ENCODE measurements at regions not wholly inside any gene's neighbourhood (a gene's known extent, or its start where the extent isn't known, plus 50 kb on each side); places are given as distances from the start of the nearest gene placed in this dataset.

- H3K27me3 Mint-ChIP-seq: no peaks in the 10 kb centered on the region
- H3K27ac Mint-ChIP-seq: no peak overlapping the region
- no peaks in the 10 kb centered on the region for H3K4me1 Mint-ChIP-seq (ENCODE audit: unreplicated experiment)
- TF ChIP-seq CTCF (conservative IDR thresholded peaks at IDR 0.05): no peak
- no peaks in the 10 kb centered on the region for H3K9me3 Mint-ChIP-seq
- no peaks in the 10 kb centered on the region for H3K36me3 Mint-ChIP-seq
- H3K4me3 Mint-ChIP-seq: no peak overlapping the region
- no peak for DNase-seq (ENCODE audit: extremely low spot score, unreplicated experiment)
Observed at GRCh38 chr12:28601570-28602058, 411.4 kb downstream of the CCDC91 start.

- DNase-seq (ENCODE audit: extremely low spot score, unreplicated experiment): no peak
- Mint-ChIP-seq H3K36me3 (no peaks in the 10 kb centered on the region), H3K4me1 (ENCODE audit: unreplicated experiment) (no peaks in the 10 kb centered on the region), H3K9me3 (peaks cover 7% of the 10 kb centered on the region), H3K4me3 (no peak overlapping the region), H3K27ac (no peak overlapping the region), H3K27me3 (no peaks in the 10 kb centered on the region)
- no peak for TF ChIP-seq CTCF (conservative IDR thresholded peaks at IDR 0.05)
Observed at GRCh38 chr12:28602786-28603185, 412.5 kb downstream of the CCDC91 start.

- Mint-ChIP-seq H3K36me3 (no peaks in the 10 kb centered on the region), H3K4me3 (no peak overlapping the region), H3K9me3 (peaks cover 9% of the 10 kb centered on the region), H3K4me1 (ENCODE audit: unreplicated experiment) (no peaks in the 10 kb centered on the region), H3K27ac (no peak overlapping the region), H3K27me3 (no peaks in the 10 kb centered on the region)
- DNase-seq (ENCODE audit: extremely low spot score, unreplicated experiment): no peak
- no peak for TF ChIP-seq CTCF (conservative IDR thresholded peaks at IDR 0.05)
Observed at GRCh38 chr12:28603239-28603638, 413.0 kb downstream of the CCDC91 start.

- TF ChIP-seq CTCF (conservative IDR thresholded peaks at IDR 0.05): no peak
- Mint-ChIP-seq H3K9me3 (peaks cover 9% of the 10 kb centered on the region), H3K36me3 (no peaks in the 10 kb centered on the region), H3K27me3 (no peaks in the 10 kb centered on the region), H3K4me1 (ENCODE audit: unreplicated experiment) (no peaks in the 10 kb centered on the region), H3K27ac (no peak overlapping the region), H3K4me3 (no peak overlapping the region)
- no peak for DNase-seq (ENCODE audit: extremely low spot score, unreplicated experiment)
Observed at GRCh38 chr12:28603801-28604200, 413.5 kb downstream of the CCDC91 start.

- TF ChIP-seq CTCF (conservative IDR thresholded peaks at IDR 0.05): no peak
- no peaks in the 10 kb centered on the region for H3K4me1 Mint-ChIP-seq (ENCODE audit: unreplicated experiment)
- H3K27ac Mint-ChIP-seq: no peak overlapping the region
- no peaks in the 10 kb centered on the region for H3K36me3 Mint-ChIP-seq
- DNase-seq (ENCODE audit: extremely low spot score, unreplicated experiment): no peak
- peaks cover 9% of the 10 kb centered on the region for H3K9me3 Mint-ChIP-seq
- H3K4me3 Mint-ChIP-seq: no peak overlapping the region
- H3K27me3 Mint-ChIP-seq: no peaks in the 10 kb centered on the region
Observed at GRCh38 chr12:28604240-28604639, 414.0 kb downstream of the CCDC91 start.

Measured in type B pancreatic cell (in vitro differentiated cells).